Sigmoid colon (tissue), 6 donors: ENCODE measurements at regions not wholly inside any gene's neighbourhood (a gene's known extent, or its start where the extent isn't known, plus 50 kb on each side); places are given as distances from the start of the nearest gene placed in this dataset.
"Not testable (repeated sequence)": the region's sequence is repeated elsewhere in the genome, so short reads cannot be mapped to it uniquely, and the experiment has no call there.

Experiments used
- DNase-seq: peaks from one replicate; pipeline ENCODE4 v3.0.0-alpha.2; 2019
- H3K27ac ChIP-seq, 4 donors: fragments of 200-600 bp; sonication (generic); one replicate each; pipeline ENCODE4 v1.5.1; 2016 to 2019; ENCODE audit warnings: mild to moderate bottlenecking in 1 of 4
- H3K27me3 ChIP-seq, 3 donors: fragments of 200-600 bp; sonication (generic); one replicate each; pipeline ENCODE4 v1.5.1; 2019; ENCODE audit warnings: mild to moderate bottlenecking in 1 of 3
- H3K36me3 ChIP-seq, 4 donors: fragments of 200-600 bp; sonication (generic); one replicate each; pipeline ENCODE4 v1.5.1; 2016 to 2019
- H3K4me1 ChIP-seq, 4 donors: fragments of 200-600 bp; sonication (generic); one replicate each; pipeline ENCODE4 v1.5.1; 2017 to 2019
- H3K4me3 ChIP-seq, 4 donors: fragments of 200-600 bp; sonication (generic); one replicate each; pipeline ENCODE4 v1.5.1; 2017 to 2019; ENCODE audit warnings: mild to moderate bottlenecking in 2 of 4, moderate library complexity in 1 of 4
- H3K9me3 ChIP-seq, 4 donors: fragments of 200-600 bp in 3 of 4; sonication (generic) in 3 of 4; one replicate each; pipeline versions ENCODE4 v1.5.1 to v1.6.1; 2013 to 2019
- CTCF ChIP-seq, 4 experiments: fragments of 450-650 bp in 3 of 4; fragments of 200-600 bp in 1 of 4; IDR thresholded peaks; one replicate each; pipeline ENCODE4 v1.5.1; 2016 to 2019; ENCODE audit warnings: antibody characterized with exemption in 4 of 4, mild to moderate bottlenecking in 3 of 4, moderate library complexity in 2 of 4
- EP300 ChIP-seq, 4 donors: sonication (generic); formaldehyde crosslinking; IDR thresholded peaks; one replicate each; pipeline ENCODE4 v1.6.1; 2017; ENCODE audit warnings: antibody characterized with exemption in 4 of 4
- POLR2A ChIP-seq, 2 donors: fragments of 450-650 bp; IDR thresholded peaks; one replicate each; pipeline ENCODE4 v1.6.1; 2016; ENCODE audit warnings: antibody characterized with exemption in 2 of 2, mild to moderate bottlenecking in 2 of 2, moderate library complexity in 2 of 2
- POLR2AphosphoS5 ChIP-seq, 4 donors: sonication (generic); formaldehyde crosslinking; IDR thresholded peaks; one replicate each; pipeline ENCODE4 v1.6.1; 2017; ENCODE audit warnings: antibody characterized with exemption in 4 of 4
- WGBS, 2 donors: extraction: QIAGEN DNeasy Blood & Tissue Kit; methylation state at CpG; one replicate each; pipeline ENCODE4 v1.1.7; 2013; 5-methylcytosine and 5-hydroxymethylcytosine counted together
- intact Hi-C: fragments of 100-400 bp; cut with DNase I; formaldehyde crosslinking; loops from one replicate; pipeline ENCODE4 v1.15.1; 2023
- donor health status: healthy with polysubstance abuse.
- donor health status: healthy.

- WGBS, 2 donors: 90 to 91% methylated on average over 3 of the region's 3 CpGs
- intact Hi-C loops: no loop called here
- TF ChIP-seq EP300 (IDR thresholded peaks at IDR 0.05) (no peak), CTCF (IDR thresholded peaks at IDR 0.05) (no peak), POLR2A (IDR thresholded peaks at IDR 0.05) (no peak)
- H3K27ac ChIP-seq: no peak overlapping the region
- H3K4me1 ChIP-seq: peaks cover 0 to 4% (median under 1%) of the 10 kb centered on the region in 4 donors
- H3K4me3 ChIP-seq: no peak overlapping the region
- H3K9me3 ChIP-seq: peaks cover 0 to 9% (median 3%) of the 10 kb centered on the region in 4 donors
- no peaks in the 10 kb centered on the region for H3K27me3 ChIP-seq
- H3K36me3 ChIP-seq: no peaks in the 10 kb centered on the region
- DNase-seq: no peak
These were observed 244.4 kb downstream of the DAD1 start for GRCh38 chr14:22344673-22345072.

- DNase-seq, H3K4me1 ChIP-seq, intact Hi-C loops, H3K36me3 ChIP-seq, H3K27ac ChIP-seq, H3K4me3 ChIP-seq, H3K9me3 ChIP-seq, H3K27me3 ChIP-seq: not testable (repeated sequence)
- 79 to 80% methylated on average over 4 of the region's 4 CpGs for WGBS, 2 donors
These were observed 244.8 kb downstream of the DAD1 start for GRCh38 chr14:22344209-22344608.

GRCh38 chr14:22341049-22341448 is 248.0 kb downstream of the DAD1 start:
- no peak for DNase-seq
- no peak overlapping the region for H3K27ac ChIP-seq
- 82 to 85% methylated on average over 3 of the region's 3 CpGs for WGBS, 2 donors
- peaks cover 0 to 9% (median 3%) of the 10 kb centered on the region in 4 donors for H3K9me3 ChIP-seq
- no peak overlapping the region for H3K4me3 ChIP-seq
- H3K36me3 ChIP-seq: no peaks in the 10 kb centered on the region
- intact Hi-C loops: no loop called here
- no peaks in the 10 kb centered on the region for H3K27me3 ChIP-seq
- TF ChIP-seq CTCF (IDR thresholded peaks at IDR 0.05) (no peak), POLR2A (IDR thresholded peaks at IDR 0.05) (no peak), POLR2AphosphoS5 (IDR thresholded peaks at IDR 0.05) (no peak)
- H3K4me1 ChIP-seq: peaks cover 0 to 20% (median 7%) of the 10 kb centered on the region in 4 donors

- TF ChIP-seq EP300 (IDR thresholded peaks at IDR 0.05): peak in 1 of 4 donors; percentile 11
- TF ChIP-seq CTCF (IDR thresholded peaks at IDR 0.05): no peak
- TF ChIP-seq POLR2AphosphoS5 (IDR thresholded peaks at IDR 0.05): peak; percentile 46 to 61 (median 58)
- intact Hi-C loops: no loop called here
- Histone ChIP-seq H3K27me3 (no peaks in the 10 kb centered on the region), H3K9me3 (peaks cover 0 to 4% (median 2%) of the 10 kb centered on the region in 4 donors), H3K4me1 (peaks cover 0 to 20% (median 7%) of the 10 kb centered on the region in 4 donors), H3K4me3 (no peak overlapping the region), H3K27ac (peak overlapping the region; percentile 52 to 64 (median 58)), H3K36me3 (no peaks in the 10 kb centered on the region)
- DNase-seq: peak; percentile 94
- WGBS, 2 donors: 67 to 77% methylated on average over 8 of the region's 8 CpGs
These were observed 249.9 kb downstream of the DAD1 start for GRCh38 chr14:22338917-22339715.

GRCh38 chr14:22338381-22338780 is 250.6 kb downstream of the DAD1 start:
- Histone ChIP-seq H3K27me3 (no peaks in the 10 kb centered on the region), H3K9me3 (no peaks in the 10 kb centered on the region), H3K36me3 (no peaks in the 10 kb centered on the region), H3K4me1 (peaks cover 0 to 22% (median 7%) of the 10 kb centered on the region in 4 donors), H3K4me3 (no peak overlapping the region), H3K27ac (peak overlapping the region; percentile 52 to 64 (median 58))
- DNase-seq: no peak
- TF ChIP-seq POLR2AphosphoS5 (IDR thresholded peaks at IDR 0.05): no peak
- TF ChIP-seq POLR2A (IDR thresholded peaks at IDR 0.05): no peak
- TF ChIP-seq CTCF (IDR thresholded peaks at IDR 0.05): no peak
- TF ChIP-seq EP300 (IDR thresholded peaks at IDR 0.05): no peak
- WGBS, 2 donors: 82 to 86% methylated on average over 5 of the region's 5 CpGs
- intact Hi-C loops: no loop called here
